Lung (tissue), 11 donors: ENCODE measurements at regions not wholly inside any gene's neighbourhood (a gene's known extent, or its start where the extent isn't known, plus 50 kb on each side); places are given as distances from the start of the nearest gene placed in this dataset.

Source experiments
- ATAC-seq: fragments of 200-7000 bp; cut with Tn5 transposase; one replicate; pipeline ENCODE4 v1.9.1; 2020; ENCODE audit warnings: moderate number of reproducible peaks; ENCODE audit not compliant: insufficient read depth, low FRiP score
- DNase-seq, 3 donors: peaks; one replicate each; pipeline ENCODE4 v3.0.0-alpha.2; 2013 to 2017
- H3K27ac ChIP-seq, 2 donors: one replicate each; pipeline ENCODE4 v1.5.1; 2013; ENCODE audit warnings: mild to moderate bottlenecking in 2 of 2, moderate library complexity in 2 of 2, control low read depth in 1 of 2, inconsistent platforms in 1 of 2, low read depth in 1 of 2, low read length in 1 of 2
- H3K27me3 ChIP-seq, 3 donors: one replicate each; pipeline ENCODE4 v1.5.1; 2013; ENCODE audit warnings: low read length in 2 of 3; ENCODE audit not compliant: control insufficient read depth in 3 of 3, insufficient read depth in 3 of 3
- H3K36me3 ChIP-seq, 4 donors: one replicate each; pipeline ENCODE4 v1.5.1; 2013; ENCODE audit warnings: low read length in 4 of 4, mild to moderate bottlenecking in 1 of 4, moderate library complexity in 1 of 4; ENCODE audit not compliant: control insufficient read depth in 4 of 4, insufficient read depth in 4 of 4
- H3K4me1 ChIP-seq, 5 donors: one replicate each; pipeline ENCODE4 v1.5.1; 2013; ENCODE audit warnings: low read length in 5 of 5, mild to moderate bottlenecking in 2 of 5, moderate library complexity in 1 of 5; ENCODE audit not compliant: control insufficient read depth in 5 of 5, insufficient read depth in 5 of 5
- H3K4me3 ChIP-seq: one replicate; pipeline ENCODE4 v1.5.1; 2013; ENCODE audit warnings: mild to moderate bottlenecking, control low read depth, moderate library complexity
- H3K9ac ChIP-seq, 2 donors: one replicate each; pipeline ENCODE4 v1.5.1; 2013; ENCODE audit warnings: low read length in 2 of 2, control low read depth in 1 of 2; ENCODE audit not compliant: insufficient read depth in 1 of 2
- H3K9me3 ChIP-seq, 4 donors: one replicate each; pipeline ENCODE4 v1.5.1; 2013; ENCODE audit warnings: low read length in 3 of 4, mild to moderate bottlenecking in 1 of 4, moderate library complexity in 1 of 4; ENCODE audit not compliant: control insufficient read depth in 4 of 4, insufficient read depth in 3 of 4
- WGBS, 2 donors: extraction: QIAGEN DNeasy Blood & Tissue Kit; methylation state at CpG; one replicate each; pipeline ENCODE4 v1.1.7; 2013; 5-methylcytosine and 5-hydroxymethylcytosine counted together
- TF ChIP-seq, protein P1 (sequence below): IDR thresholded peaks from 2 replicates; pipeline ENCODE4 v1.5.1; 2012; ENCODE audit warnings: mild to moderate bottlenecking; ENCODE audit errors: control extremely low read depth, extremely low read depth
- donor health status: control.
- donor health status: control.
- donor health status: Bipolar disorder and iron deficiency.
- donor health status: healthy.
- donor health status: DM: yes; HTN: yes; CAD: no.

DNA sequence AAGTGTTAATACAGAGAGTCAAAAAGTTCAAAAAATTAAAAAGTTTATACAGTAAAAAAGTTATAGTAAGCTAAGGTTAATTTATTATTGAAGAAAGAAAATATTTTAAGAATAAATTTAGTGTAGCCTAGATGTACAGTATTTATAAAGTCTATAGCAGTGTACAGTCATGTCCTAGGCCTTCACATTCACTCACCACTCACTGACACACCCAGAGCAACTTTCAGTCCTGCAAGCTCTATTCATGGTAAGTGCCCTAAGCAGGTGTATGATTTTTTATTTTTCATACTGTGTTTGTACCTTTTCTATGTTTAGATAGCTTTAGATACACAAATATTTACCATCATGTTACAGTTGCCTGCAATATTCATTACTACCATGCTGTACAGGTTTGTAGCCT lies 108.9 kb downstream of the FHIP1A start:
- TF ChIP-seq, protein P1, sequence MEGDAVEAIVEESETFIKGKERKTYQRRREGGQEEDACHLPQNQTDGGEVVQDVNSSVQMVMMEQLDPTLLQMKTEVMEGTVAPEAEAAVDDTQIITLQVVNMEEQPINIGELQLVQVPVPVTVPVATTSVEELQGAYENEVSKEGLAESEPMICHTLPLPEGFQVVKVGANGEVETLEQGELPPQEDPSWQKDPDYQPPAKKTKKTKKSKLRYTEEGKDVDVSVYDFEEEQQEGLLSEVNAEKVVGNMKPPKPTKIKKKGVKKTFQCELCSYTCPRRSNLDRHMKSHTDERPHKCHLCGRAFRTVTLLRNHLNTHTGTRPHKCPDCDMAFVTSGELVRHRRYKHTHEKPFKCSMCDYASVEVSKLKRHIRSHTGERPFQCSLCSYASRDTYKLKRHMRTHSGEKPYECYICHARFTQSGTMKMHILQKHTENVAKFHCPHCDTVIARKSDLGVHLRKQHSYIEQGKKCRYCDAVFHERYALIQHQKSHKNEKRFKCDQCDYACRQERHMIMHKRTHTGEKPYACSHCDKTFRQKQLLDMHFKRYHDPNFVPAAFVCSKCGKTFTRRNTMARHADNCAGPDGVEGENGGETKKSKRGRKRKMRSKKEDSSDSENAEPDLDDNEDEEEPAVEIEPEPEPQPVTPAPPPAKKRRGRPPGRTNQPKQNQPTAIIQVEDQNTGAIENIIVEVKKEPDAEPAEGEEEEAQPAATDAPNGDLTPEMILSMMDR: no peak

DNA sequence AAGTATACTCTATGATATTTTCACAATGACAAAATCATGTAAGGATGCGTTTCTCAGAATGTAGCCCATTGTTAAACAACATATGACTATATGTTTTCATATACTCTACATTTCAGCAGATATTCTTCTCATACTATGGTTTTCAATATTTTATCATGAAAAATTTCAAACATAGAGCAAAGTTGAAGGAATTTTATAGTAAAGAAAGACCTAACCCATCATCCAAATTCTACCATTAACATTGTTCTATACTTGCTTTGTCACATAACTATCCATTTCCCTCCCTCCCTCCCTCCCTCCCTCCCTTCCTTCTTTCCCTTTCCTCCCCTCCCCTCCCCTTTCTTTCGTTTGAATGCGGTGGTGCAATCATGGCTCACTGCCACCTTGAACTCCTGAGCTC lies 109.4 kb downstream of the FHIP1A start:
- no peak for ATAC-seq
- Histone ChIP-seq H3K9ac (no peak overlapping the region), H3K4me1 (no peaks in the 10 kb centered on the region), H3K4me3 (no peak overlapping the region), H3K27me3 (no peaks in the 10 kb centered on the region), H3K9me3 (no peaks in the 10 kb centered on the region), H3K27ac (no peak overlapping the region), H3K36me3 (peaks cover 0 to 1% (median 0%) of the 10 kb centered on the region in 4 donors)
- no peak for DNase-seq
- TF ChIP-seq, protein P1: no peak
- 46% methylated on average over 3 of the region's 3 CpGs for WGBS, 2 donors

More for the DNA sequence above, 108.9 kb downstream of the FHIP1A start:
- no peak overlapping the region for H3K4me3 ChIP-seq
- no peak overlapping the region for H3K27ac ChIP-seq
- DNase-seq: no peak
- H3K9ac ChIP-seq: no peak overlapping the region
- ATAC-seq: no peak
- no peaks in the 10 kb centered on the region for H3K27me3 ChIP-seq
- H3K9me3 ChIP-seq: no peaks in the 10 kb centered on the region
- H3K36me3 ChIP-seq: peaks cover 0 to 1% (median 0%) of the 10 kb centered on the region in 4 donors
- no peaks in the 10 kb centered on the region for H3K4me1 ChIP-seq

DNA sequence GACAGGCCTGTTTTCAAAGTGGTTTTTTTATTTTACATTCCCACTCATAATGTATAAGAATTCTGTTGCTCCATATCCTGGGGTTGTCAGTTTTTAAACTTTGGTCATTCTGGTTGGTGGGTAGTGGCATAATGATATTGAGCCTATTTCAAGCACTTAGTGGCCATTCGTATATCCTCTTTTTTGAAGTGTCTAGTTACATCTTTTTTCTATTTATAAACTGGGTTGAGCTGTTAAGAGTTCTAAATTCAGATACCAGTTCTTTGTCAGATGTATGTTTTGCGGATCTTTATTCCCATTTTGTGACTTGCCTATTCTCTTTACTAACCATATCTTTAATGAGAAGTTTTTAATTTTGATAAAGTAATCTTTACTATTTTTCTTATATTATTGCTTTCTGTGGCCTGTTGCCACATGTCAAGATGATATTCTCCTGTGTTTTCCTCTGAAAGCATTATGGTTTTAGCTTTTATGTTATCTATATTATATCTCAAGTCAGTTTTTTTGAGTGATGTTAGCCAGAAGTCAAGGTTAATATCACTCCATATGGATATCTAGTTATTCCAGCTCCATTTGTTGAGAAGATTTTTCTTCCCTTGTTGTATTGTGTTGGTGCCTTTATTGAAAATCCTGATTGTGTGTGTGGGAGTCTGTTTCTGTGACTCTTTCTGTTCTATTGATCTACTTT lies 110.9 kb downstream of the FHIP1A start:
- TF ChIP-seq, protein P1: no peak
- H3K9me3 ChIP-seq: no peaks in the 10 kb centered on the region
- H3K27me3 ChIP-seq: no peaks in the 10 kb centered on the region
- WGBS, 2 donors: 82 to 84% methylated on average over 2 of the region's 2 CpGs
- H3K9ac ChIP-seq: no peak overlapping the region
- no peak for DNase-seq
- H3K27ac ChIP-seq: no peak overlapping the region
- ATAC-seq: no peak
- peaks cover 0 to 1% (median 0%) of the 10 kb centered on the region in 4 donors for H3K36me3 ChIP-seq
- no peaks in the 10 kb centered on the region for H3K4me1 ChIP-seq
- no peak overlapping the region for H3K4me3 ChIP-seq
